ENCODE measurements at regions not wholly inside any gene's neighbourhood (a gene's known extent, or its start where the extent isn't known, plus 50 kb on each side); places are given as distances from the start of the nearest gene placed in this dataset.

DNA sequence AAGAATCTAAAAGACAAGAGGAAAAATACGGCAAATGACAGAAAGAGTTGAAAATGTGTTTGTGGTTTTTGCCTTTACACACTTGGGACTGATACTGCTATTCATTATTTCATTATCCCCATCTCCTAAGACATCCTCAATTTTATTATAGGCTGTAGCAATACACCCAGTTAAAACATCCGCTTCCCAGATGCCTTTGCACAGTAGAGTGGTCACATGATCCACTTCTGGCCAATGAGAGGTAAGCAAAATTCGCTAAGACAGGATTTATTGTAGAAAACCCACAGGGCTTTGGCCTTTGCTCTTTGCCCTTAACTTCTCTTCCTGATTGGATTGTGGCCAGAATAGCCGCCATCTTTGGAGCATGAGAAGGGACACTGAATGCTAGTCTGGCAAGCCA, 53.2 kb upstream of the BOC start:
- no peaks in the 10 kb centered on the region for H3K27me3 ChIP-seq (ENCODE audit: control insufficient read depth, insufficient read depth, low read length, poor library complexity, severe bottlenecking)
- Mint-ChIP-seq H3K4me3 (no peak overlapping the region), H3K27me3 (ENCODE audit: insufficient read depth) (no peaks in the 10 kb centered on the region), H3K9me3 (no peaks in the 10 kb centered on the region), H3K36me3 (ENCODE audit: low read depth) (no peaks in the 10 kb centered on the region), H3K4me1 (no peaks in the 10 kb centered on the region), H3K27ac (no peak overlapping the region)
- no peak overlapping the region for H3K4me3 ChIP-seq (ENCODE audit: low read length)
- H3K36me3 ChIP-seq (ENCODE audit: control insufficient read depth, insufficient read depth, low read length) = no peaks in the 10 kb centered on the region
- DNase-seq = no peak
- TF ChIP-seq, protein P1, sequence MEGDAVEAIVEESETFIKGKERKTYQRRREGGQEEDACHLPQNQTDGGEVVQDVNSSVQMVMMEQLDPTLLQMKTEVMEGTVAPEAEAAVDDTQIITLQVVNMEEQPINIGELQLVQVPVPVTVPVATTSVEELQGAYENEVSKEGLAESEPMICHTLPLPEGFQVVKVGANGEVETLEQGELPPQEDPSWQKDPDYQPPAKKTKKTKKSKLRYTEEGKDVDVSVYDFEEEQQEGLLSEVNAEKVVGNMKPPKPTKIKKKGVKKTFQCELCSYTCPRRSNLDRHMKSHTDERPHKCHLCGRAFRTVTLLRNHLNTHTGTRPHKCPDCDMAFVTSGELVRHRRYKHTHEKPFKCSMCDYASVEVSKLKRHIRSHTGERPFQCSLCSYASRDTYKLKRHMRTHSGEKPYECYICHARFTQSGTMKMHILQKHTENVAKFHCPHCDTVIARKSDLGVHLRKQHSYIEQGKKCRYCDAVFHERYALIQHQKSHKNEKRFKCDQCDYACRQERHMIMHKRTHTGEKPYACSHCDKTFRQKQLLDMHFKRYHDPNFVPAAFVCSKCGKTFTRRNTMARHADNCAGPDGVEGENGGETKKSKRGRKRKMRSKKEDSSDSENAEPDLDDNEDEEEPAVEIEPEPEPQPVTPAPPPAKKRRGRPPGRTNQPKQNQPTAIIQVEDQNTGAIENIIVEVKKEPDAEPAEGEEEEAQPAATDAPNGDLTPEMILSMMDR (conservative IDR thresholded peaks at IDR 0.05) = no peak
- 93% methylated on average over 3 to 4 of the region's 4 CpGs for WGBS, 2 experiments (ENCODE audit: insufficient coverage in 1 of 2, insufficient read length in 1 of 2)
- no peaks in the 10 kb centered on the region for H3K9me3 ChIP-seq (ENCODE audit: control insufficient read depth, low read length)
- H3K4me1 ChIP-seq (ENCODE audit: control insufficient read depth, insufficient read depth, low read length) = no peaks in the 10 kb centered on the region
- no peak overlapping the region for H3K27ac ChIP-seq (ENCODE audit: low read depth, low read length)
- H3K9ac ChIP-seq (ENCODE audit: extremely low read depth, low read length, poor library complexity, severe bottlenecking) = no peak overlapping the region

Data from endodermal cell (in vitro differentiated cells).